Neural crest cell (in vitro differentiated cells): ENCODE measurements at regions not wholly inside any gene's neighbourhood (a gene's known extent, or its start where the extent isn't known, plus 50 kb on each side); places are given as distances from the start of the nearest gene placed in this dataset.
"Not testable (repeated sequence)": the region's sequence is repeated elsewhere in the genome, so short reads cannot be mapped to it uniquely, and the experiment has no call there.

ENCODE experiments used
- DNase-seq: peaks from one replicate; pipeline ENCODE4 v3.0.0; 2021; ENCODE audit warnings: low read depth, mixed read lengths, low spot score
- H3K27ac Mint-ChIP-seq: one replicate; pipeline ENCODE4 v1.8.0; 2021; ENCODE audit warnings: mild to moderate bottlenecking, mixed read lengths; ENCODE audit not compliant: unreplicated experiment
- H3K27me3 Mint-ChIP-seq: 2 replicates; pipeline ENCODE4 v1.8.0; 2021; ENCODE audit warnings: low read depth, mild to moderate bottlenecking, mixed read lengths
- H3K36me3 Mint-ChIP-seq: 2 replicates; pipeline ENCODE4 v1.8.0; 2021; ENCODE audit warnings: low read depth, mild to moderate bottlenecking, mixed read lengths
- H3K4me1 Mint-ChIP-seq: 2 replicates; pipeline ENCODE4 v1.8.0; 2021; ENCODE audit warnings: mixed read lengths
- H3K4me3 Mint-ChIP-seq: one replicate; pipeline ENCODE4 v1.8.0; 2021; ENCODE audit warnings: mild to moderate bottlenecking, mixed read lengths
- H3K9me3 Mint-ChIP-seq: 2 replicates; pipeline ENCODE4 v1.8.0; 2021; ENCODE audit warnings: mixed read lengths
- TF ChIP-seq, protein P1 (sequence below): fragments of 200-600 bp; sonication (generic); conservative IDR thresholded peaks from 2 replicates; pipeline ENCODE4 v1.5.0; 2021; ENCODE audit warnings: antibody characterized with exemption, mild to moderate bottlenecking

DNA sequence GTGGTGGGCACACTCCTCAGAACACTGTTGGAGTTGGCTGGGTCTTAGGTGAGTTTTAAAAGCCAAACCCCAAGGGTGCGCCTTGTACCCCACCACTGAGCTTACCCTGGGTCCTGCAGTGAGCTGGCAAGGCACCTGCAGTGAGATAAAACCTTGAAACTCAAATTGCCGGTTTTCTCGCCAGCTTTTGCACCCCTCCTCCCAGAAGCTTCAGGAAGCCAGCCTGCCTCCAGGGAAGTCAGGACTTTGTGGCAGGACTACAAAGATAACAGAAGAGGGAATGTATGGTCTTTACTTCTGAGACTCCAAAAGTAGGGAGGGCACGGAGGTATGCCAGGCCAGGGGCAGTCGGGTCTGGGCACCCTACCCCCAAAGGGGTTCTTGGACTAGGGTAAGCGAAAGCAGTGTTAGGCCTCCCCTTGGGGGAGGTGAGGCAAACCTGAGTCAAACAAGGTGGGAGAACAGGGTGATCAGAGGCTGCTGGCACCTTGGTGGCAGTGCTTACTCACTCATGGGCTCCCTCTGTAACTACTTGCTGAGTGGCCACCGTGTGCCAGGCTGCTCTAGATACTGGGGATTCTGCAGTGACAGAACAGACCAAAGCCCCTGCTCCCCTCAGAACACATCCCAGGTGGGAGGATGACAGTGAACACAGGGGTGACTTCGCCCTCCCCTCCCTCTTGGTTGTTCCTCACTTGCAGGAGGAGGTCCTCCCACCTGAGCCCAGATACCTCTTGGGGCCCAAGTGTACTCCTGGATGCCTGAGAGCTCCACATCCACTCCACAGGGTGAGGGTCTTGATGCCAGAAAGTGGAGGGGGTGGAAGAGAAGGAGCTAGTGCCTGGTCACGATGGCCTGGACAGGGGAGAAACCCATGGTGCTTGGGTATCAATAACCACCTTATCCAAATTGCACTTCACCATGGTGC, 69.3 kb upstream of the RGPD5 start:
- no peak overlapping the region for H3K27ac Mint-ChIP-seq
- H3K4me1 Mint-ChIP-seq, result no peaks in the 10 kb centered on the region
- H3K9me3 Mint-ChIP-seq, result no peaks in the 10 kb centered on the region
- no peak overlapping the region for H3K4me3 Mint-ChIP-seq
- DNase-seq, result no peak
- TF ChIP-seq, protein P1, sequence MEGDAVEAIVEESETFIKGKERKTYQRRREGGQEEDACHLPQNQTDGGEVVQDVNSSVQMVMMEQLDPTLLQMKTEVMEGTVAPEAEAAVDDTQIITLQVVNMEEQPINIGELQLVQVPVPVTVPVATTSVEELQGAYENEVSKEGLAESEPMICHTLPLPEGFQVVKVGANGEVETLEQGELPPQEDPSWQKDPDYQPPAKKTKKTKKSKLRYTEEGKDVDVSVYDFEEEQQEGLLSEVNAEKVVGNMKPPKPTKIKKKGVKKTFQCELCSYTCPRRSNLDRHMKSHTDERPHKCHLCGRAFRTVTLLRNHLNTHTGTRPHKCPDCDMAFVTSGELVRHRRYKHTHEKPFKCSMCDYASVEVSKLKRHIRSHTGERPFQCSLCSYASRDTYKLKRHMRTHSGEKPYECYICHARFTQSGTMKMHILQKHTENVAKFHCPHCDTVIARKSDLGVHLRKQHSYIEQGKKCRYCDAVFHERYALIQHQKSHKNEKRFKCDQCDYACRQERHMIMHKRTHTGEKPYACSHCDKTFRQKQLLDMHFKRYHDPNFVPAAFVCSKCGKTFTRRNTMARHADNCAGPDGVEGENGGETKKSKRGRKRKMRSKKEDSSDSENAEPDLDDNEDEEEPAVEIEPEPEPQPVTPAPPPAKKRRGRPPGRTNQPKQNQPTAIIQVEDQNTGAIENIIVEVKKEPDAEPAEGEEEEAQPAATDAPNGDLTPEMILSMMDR, result no peak
- H3K36me3 Mint-ChIP-seq, result no peaks in the 10 kb centered on the region
- peaks cover 2% of the 10 kb centered on the region for H3K27me3 Mint-ChIP-seq

DNA sequence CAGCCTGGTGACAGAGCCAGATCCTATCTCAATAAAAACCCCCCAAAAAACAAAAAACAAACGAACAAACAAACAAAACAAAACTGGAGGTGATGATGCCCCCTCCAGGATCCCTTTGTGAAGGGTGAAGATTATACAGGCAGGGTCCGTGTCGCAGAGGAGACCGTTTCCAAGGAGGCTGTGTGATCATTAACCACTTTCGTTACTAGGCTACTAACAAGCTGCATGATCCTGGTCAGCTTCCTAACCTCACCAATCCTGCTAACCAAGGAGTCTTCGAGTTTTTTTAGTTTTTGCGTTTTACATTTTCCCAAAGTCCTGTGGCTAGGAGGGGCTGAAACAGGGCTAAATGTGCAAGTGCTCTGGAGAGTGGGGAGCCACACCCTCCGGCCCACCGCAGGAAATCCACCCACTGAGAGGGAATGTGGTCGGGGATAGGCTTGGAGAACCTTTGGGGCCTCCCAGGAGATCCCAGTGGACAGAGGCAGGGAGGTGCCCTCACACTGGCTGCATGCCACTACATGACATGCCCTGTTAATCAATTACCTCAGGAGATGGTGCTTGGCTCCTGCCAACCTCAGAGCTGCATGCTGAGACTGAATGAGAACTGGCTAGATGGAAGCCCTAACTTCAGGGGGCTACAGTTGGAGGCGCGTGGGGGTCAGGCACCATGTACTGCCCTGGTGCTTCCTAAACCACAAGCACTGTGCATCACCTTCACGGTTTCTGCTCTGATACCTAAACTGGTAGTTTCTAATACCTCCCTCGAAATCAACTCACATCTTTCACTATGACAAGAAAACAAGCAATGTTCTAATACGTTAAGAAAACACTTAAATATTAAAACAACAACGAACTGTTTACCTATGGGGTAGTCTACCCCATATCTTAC, 67.5 kb upstream of the RGPD5 start:
- no peak for DNase-seq

DNA sequence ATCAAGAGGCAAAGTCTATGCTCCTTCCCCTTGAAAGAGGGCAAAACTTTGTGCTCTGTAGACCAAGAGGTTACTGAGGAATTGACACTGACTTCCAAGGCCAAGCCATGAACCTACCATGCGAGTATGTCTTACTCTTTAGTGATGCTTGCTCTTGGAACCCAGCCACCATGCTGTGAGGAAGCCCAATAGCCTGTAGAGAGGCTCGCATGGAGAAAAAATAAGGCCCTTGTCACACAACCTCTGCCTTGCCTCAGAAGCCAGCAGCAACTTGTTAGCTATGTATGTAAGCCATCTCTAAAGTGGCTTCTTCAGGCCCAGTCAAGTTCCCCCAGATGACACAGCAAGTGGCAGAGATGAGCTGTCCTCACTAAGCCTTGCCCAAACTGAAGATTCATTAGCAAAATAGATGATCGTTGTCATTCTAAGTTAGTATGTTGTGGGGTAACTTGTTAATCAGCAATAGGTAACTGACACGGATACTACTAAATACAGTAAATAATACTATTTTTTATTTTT, 66.1 kb upstream of the RGPD5 start:
- H3K9me3 Mint-ChIP-seq, result no peaks in the 10 kb centered on the region
- no peak for DNase-seq
- H3K4me1 Mint-ChIP-seq, result no peaks in the 10 kb centered on the region
- H3K4me3 Mint-ChIP-seq, result no peak overlapping the region
- TF ChIP-seq, protein P1, result no peak
- H3K27me3 Mint-ChIP-seq, result peaks cover 4% of the 10 kb centered on the region
- H3K27ac Mint-ChIP-seq, result no peak overlapping the region
- no peaks in the 10 kb centered on the region for H3K36me3 Mint-ChIP-seq

More for the DNA sequence above, 67.5 kb upstream of the RGPD5 start:
- Mint-ChIP-seq H3K36me3 (no peaks in the 10 kb centered on the region), H3K4me3 (no peak overlapping the region), H3K27ac (no peak overlapping the region), H3K9me3 (no peaks in the 10 kb centered on the region), H3K27me3 (peaks cover 4% of the 10 kb centered on the region), H3K4me1 (no peaks in the 10 kb centered on the region)
- TF ChIP-seq, protein P1, result no peak

DNA sequence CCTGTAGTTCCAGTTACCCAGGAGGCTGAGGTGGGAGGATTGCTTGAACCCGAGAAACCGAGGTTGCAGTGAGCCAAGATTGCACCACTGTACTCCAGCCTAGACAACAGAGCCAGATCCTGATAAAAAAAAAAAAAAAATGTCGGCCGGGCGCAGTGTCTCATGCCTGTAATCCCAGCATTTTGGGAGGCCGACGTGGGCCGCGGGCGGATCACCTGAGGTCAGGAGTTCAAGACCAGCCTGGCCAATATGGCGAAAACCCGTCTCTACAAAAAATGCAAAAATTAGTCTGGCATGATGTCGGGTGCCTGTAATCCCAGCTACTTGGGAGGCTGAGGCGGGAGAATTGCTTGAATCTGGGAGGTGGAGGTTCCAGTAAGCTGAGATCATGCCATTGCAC, 60.4 kb upstream of the RGPD5 start:
- H3K36me3 Mint-ChIP-seq, H3K4me3 Mint-ChIP-seq, H3K27ac Mint-ChIP-seq, DNase-seq, H3K4me1 Mint-ChIP-seq, H3K27me3 Mint-ChIP-seq, H3K9me3 Mint-ChIP-seq: not testable (repeated sequence)

DNA sequence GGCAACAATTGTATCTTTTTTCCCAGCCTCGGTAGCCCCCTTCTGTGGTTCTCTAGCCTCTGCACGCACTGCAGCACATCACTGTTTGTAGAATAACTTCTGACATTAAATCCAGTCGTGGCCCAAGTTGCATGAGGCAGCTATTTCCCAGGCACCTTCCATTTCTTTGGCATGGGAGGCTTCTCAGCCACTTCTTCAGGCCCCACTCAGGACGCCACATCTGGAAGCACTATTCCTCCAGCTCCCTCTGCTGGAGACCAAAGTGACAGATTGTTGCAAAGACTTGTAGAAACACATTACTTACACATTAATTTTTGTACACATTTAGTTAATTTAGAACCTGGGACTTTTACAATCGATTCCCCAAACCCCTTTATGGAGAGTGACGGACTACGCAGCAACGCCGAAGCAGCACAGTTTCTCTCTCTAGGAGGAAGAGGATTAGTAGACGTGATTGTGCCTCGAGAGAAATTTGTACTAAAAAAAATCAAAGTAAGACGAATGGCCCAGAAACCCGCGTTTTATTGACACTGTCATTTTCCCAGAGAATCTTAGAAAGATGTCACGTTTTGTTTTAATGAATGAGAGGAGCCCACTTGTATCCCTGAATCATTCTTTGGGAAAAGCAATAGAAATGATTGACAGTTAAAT, 57.8 kb upstream of the RGPD5 start:
- Mint-ChIP-seq H3K4me1 (peaks cover 6% of the 10 kb centered on the region), H3K27ac (no peak overlapping the region), H3K36me3 (no peaks in the 10 kb centered on the region), H3K27me3 (no peaks in the 10 kb centered on the region), H3K4me3 (no peak overlapping the region), H3K9me3 (no peaks in the 10 kb centered on the region)
- DNase-seq, result peak; percentile 56
- TF ChIP-seq, protein P1, result peak; percentile 86
